ENCODE measurements at regions not wholly inside any gene's neighbourhood (a gene's known extent, or its start where the extent isn't known, plus 50 kb on each side); places are given as distances from the start of the nearest gene placed in this dataset.

- Histone ChIP-seq H3F3A (ENCODE audit: insufficient read depth, low read length, poor library complexity, severe bottlenecking) (no peaks in the 10 kb centered on the region), H3K79me2 (replicated peaks; ENCODE audit: insufficient read depth, low read length) (no peaks in the 10 kb centered on the region), H3K9ac (ENCODE audit: low read length) (no peak overlapping the region), H2AFZ (ENCODE audit: low read depth, low read length) (no peak overlapping the region), H3K4me2 (ENCODE audit: low read length) (no peak overlapping the region), H3K9me2 (ENCODE audit: insufficient read depth, low read length) (no peaks in the 10 kb centered on the region), H3K9me3 (ENCODE audit: low read length) (no peaks in the 10 kb centered on the region), H3K4me3 (ENCODE audit: low read length) (no peak overlapping the region), H3K36me3 (ENCODE audit: insufficient read depth, low read length) (no peaks in the 10 kb centered on the region), H4K20me1 (ENCODE audit: insufficient read depth) (no peaks in the 10 kb centered on the region), H3K27ac (ENCODE audit: low read length) (no peak overlapping the region), H3K27me3 (ENCODE audit: insufficient read depth, low read depth, low read length) (no peaks in the 10 kb centered on the region)
- TF ChIP-seq EP300 (conservative IDR thresholded peaks at IDR 0.05; ENCODE audit: poor library complexity, severe bottlenecking) (no peak), SMC3 (conservative IDR thresholded peaks at IDR 0.05; ENCODE audit: poor library complexity) (no peak), POLR2AphosphoS5 (IDR thresholded peaks at IDR 0.05) (no peak), MXI1 (conservative IDR thresholded peaks at IDR 0.05; ENCODE audit: poor library complexity, severe bottlenecking) (no peak), TAF1 (IDR thresholded peaks at IDR 0.05; ENCODE audit: low read depth) (no peak), EZH2 (IDR thresholded peaks at IDR 0.05; ENCODE audit: borderline replicate concordance, insufficient read depth, low read length, poor library complexity, severe bottlenecking) (no peak), RAD21 (conservative IDR thresholded peaks at IDR 0.05) (no peak)
- TF ChIP-seq, protein P1, sequence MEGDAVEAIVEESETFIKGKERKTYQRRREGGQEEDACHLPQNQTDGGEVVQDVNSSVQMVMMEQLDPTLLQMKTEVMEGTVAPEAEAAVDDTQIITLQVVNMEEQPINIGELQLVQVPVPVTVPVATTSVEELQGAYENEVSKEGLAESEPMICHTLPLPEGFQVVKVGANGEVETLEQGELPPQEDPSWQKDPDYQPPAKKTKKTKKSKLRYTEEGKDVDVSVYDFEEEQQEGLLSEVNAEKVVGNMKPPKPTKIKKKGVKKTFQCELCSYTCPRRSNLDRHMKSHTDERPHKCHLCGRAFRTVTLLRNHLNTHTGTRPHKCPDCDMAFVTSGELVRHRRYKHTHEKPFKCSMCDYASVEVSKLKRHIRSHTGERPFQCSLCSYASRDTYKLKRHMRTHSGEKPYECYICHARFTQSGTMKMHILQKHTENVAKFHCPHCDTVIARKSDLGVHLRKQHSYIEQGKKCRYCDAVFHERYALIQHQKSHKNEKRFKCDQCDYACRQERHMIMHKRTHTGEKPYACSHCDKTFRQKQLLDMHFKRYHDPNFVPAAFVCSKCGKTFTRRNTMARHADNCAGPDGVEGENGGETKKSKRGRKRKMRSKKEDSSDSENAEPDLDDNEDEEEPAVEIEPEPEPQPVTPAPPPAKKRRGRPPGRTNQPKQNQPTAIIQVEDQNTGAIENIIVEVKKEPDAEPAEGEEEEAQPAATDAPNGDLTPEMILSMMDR (IDR thresholded peaks at IDR 0.05; ENCODE audit: poor library complexity, severe bottlenecking), result no peak
- TF ChIP-seq, protein P2, sequence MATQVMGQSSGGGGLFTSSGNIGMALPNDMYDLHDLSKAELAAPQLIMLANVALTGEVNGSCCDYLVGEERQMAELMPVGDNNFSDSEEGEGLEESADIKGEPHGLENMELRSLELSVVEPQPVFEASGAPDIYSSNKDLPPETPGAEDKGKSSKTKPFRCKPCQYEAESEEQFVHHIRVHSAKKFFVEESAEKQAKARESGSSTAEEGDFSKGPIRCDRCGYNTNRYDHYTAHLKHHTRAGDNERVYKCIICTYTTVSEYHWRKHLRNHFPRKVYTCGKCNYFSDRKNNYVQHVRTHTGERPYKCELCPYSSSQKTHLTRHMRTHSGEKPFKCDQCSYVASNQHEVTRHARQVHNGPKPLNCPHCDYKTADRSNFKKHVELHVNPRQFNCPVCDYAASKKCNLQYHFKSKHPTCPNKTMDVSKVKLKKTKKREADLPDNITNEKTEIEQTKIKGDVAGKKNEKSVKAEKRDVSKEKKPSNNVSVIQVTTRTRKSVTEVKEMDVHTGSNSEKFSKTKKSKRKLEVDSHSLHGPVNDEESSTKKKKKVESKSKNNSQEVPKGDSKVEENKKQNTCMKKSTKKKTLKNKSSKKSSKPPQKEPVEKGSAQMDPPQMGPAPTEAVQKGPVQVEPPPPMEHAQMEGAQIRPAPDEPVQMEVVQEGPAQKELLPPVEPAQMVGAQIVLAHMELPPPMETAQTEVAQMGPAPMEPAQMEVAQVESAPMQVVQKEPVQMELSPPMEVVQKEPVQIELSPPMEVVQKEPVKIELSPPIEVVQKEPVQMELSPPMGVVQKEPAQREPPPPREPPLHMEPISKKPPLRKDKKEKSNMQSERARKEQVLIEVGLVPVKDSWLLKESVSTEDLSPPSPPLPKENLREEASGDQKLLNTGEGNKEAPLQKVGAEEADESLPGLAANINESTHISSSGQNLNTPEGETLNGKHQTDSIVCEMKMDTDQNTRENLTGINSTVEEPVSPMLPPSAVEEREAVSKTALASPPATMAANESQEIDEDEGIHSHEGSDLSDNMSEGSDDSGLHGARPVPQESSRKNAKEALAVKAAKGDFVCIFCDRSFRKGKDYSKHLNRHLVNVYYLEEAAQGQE (IDR thresholded peaks at IDR 0.05; ENCODE audit: borderline replicate concordance), result no peak
Measured at GRCh38 chr20:11311659-11312224, 606.0 kb upstream of the BTBD3 start.

- TF ChIP-seq RAD21 (conservative IDR thresholded peaks at IDR 0.05) (no peak), POLR2AphosphoS5 (IDR thresholded peaks at IDR 0.05) (no peak), MXI1 (conservative IDR thresholded peaks at IDR 0.05; ENCODE audit: poor library complexity, severe bottlenecking) (no peak), EZH2 (IDR thresholded peaks at IDR 0.05; ENCODE audit: borderline replicate concordance, insufficient read depth, low read length, poor library complexity, severe bottlenecking) (no peak), SMC3 (conservative IDR thresholded peaks at IDR 0.05; ENCODE audit: poor library complexity) (no peak), TAF1 (IDR thresholded peaks at IDR 0.05; ENCODE audit: low read depth) (no peak), EP300 (conservative IDR thresholded peaks at IDR 0.05; ENCODE audit: poor library complexity, severe bottlenecking) (no peak)
- TF ChIP-seq, protein P1 (IDR thresholded peaks at IDR 0.05; ENCODE audit: poor library complexity, severe bottlenecking), result no peak
- TF ChIP-seq, protein P2 (IDR thresholded peaks at IDR 0.05; ENCODE audit: borderline replicate concordance), result no peak
- Histone ChIP-seq H3K36me3 (ENCODE audit: insufficient read depth, low read length) (no peaks in the 10 kb centered on the region), H3K9ac (ENCODE audit: low read length) (no peak overlapping the region), H3K27ac (ENCODE audit: low read length) (no peak overlapping the region), H3K9me2 (ENCODE audit: insufficient read depth, low read length) (no peaks in the 10 kb centered on the region), H3K79me2 (replicated peaks; ENCODE audit: insufficient read depth, low read length) (no peaks in the 10 kb centered on the region), H3K27me3 (ENCODE audit: insufficient read depth, low read depth, low read length) (no peaks in the 10 kb centered on the region), H3K4me3 (ENCODE audit: low read length) (no peak overlapping the region), H3K4me2 (ENCODE audit: low read length) (no peak overlapping the region), H2AFZ (ENCODE audit: low read depth, low read length) (no peak overlapping the region), H3F3A (ENCODE audit: insufficient read depth, low read length, poor library complexity, severe bottlenecking) (no peaks in the 10 kb centered on the region), H3K9me3 (ENCODE audit: low read length) (no peaks in the 10 kb centered on the region), H4K20me1 (ENCODE audit: insufficient read depth) (no peaks in the 10 kb centered on the region)
Measured at GRCh38 chr20:11315525-11315924, 602.2 kb upstream of the BTBD3 start.

All from neural cell (in vitro differentiated cells).